ENCODE measurements at regions not wholly inside any gene's neighbourhood (a gene's known extent, or its start where the extent isn't known, plus 50 kb on each side); places are given as distances from the start of the nearest gene placed in this dataset.

DNA sequence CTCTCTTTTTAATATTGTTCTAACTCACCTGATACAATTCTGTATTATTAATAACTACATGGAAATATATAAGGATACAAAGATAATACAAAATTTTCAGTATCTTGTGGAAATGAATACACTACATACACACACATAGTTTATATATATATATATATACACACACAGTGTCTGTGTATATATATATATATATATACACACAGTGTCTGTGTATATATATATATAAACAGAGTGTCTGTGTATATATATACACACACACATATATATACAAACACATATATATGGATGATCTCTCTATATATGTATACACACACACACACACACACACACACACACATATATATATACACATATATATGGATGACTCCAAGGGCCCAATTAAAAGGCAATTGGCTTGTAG is 749.1 kb downstream of the DACH1 start (continued):
- no peak for TF ChIP-seq ZNF132 (tag by site-specific recombination; IDR thresholded peaks at IDR 0.05; ENCODE audit: borderline replicate concordance)
- TF ChIP-seq ZNF558 (tag by site-specific recombination; IDR thresholded peaks at IDR 0.05): no peak

- Histone ChIP-seq H3K9me3 (ENCODE audit: control insufficient read depth, insufficient read depth, low read depth, low read length) (no peaks in the 10 kb centered on the region), H3K36me3 (ENCODE audit: control insufficient read depth in 2 of 2, insufficient read depth in 1 of 2, low read length in 2 of 2) (no peaks in the 10 kb centered on the region), H3K4me1 (ENCODE audit: control insufficient read depth, insufficient read depth, low read length) (no peaks in the 10 kb centered on the region), H3K4me3 (ENCODE audit: low read depth, low read length) (no peak overlapping the region), H3K27ac (ENCODE audit: extremely low read depth, low read depth, low read length) (no peak overlapping the region)
- TF ChIP-seq, protein P1, sequence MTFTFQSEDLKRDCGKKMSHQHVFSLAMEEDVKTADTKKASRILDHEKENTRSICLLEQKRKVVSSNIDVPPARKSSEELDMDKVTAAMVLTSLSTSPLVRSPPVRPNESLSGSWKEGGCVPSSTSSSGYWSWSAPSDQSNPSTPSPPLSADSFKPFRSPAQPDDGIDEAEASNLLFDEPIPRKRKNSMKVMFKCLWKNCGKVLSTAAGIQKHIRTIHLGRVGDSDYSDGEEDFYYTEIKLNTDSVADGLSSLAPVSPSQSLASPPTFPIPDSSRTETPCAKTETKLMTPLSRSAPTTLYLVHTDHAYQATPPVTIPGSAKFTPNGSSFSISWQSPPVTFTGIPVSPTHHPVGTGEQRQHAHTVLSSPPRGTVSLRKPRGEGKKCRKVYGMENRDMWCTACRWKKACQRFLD (tag by site-specific recombination; IDR thresholded peaks at IDR 0.05): no peak
- ChIA-PET POLR2A (no interaction called here), CTCF (no interaction called here)
Measured at GRCh38 chr13:71115301-71115700, 751.7 kb downstream of the DACH1 start.

GRCh38 chr13:71096421-71096820 is 770.6 kb downstream of the DACH1 start:
- TF ChIP-seq ZNF596 (tag by site-specific recombination; IDR thresholded peaks at IDR 0.05) (no peak), ZNF654 (tag by site-specific recombination; IDR thresholded peaks at IDR 0.05; ENCODE audit: low read depth) (no peak), ZNF48 (tag by site-specific recombination; IDR thresholded peaks at IDR 0.05) (no peak), GLI2 (tag by site-specific recombination; IDR thresholded peaks at IDR 0.05; ENCODE audit: borderline replicate concordance, low read depth) (no peak), OSR2 (tag by site-specific recombination; IDR thresholded peaks at IDR 0.05) (no peak), IKZF3 (tag by site-specific recombination; IDR thresholded peaks at IDR 0.05) (no peak)
- H3K36me3 ChIP-seq (ENCODE audit: control insufficient read depth in 2 of 2, insufficient read depth in 1 of 2, low read length in 2 of 2): no peaks in the 10 kb centered on the region
- no peak overlapping the region for H3K27ac ChIP-seq (ENCODE audit: extremely low read depth, low read depth, low read length)
- H3K4me3 ChIP-seq (ENCODE audit: low read depth, low read length): no peak overlapping the region
- no peaks in the 10 kb centered on the region for H3K9me3 ChIP-seq (ENCODE audit: control insufficient read depth, insufficient read depth, low read depth, low read length)
- no peaks in the 10 kb centered on the region for H3K4me1 ChIP-seq (ENCODE audit: control insufficient read depth, insufficient read depth, low read length)
- ChIA-PET POLR2A (no interaction called here), CTCF (no interaction called here)

- TF ChIP-seq, protein P2, sequence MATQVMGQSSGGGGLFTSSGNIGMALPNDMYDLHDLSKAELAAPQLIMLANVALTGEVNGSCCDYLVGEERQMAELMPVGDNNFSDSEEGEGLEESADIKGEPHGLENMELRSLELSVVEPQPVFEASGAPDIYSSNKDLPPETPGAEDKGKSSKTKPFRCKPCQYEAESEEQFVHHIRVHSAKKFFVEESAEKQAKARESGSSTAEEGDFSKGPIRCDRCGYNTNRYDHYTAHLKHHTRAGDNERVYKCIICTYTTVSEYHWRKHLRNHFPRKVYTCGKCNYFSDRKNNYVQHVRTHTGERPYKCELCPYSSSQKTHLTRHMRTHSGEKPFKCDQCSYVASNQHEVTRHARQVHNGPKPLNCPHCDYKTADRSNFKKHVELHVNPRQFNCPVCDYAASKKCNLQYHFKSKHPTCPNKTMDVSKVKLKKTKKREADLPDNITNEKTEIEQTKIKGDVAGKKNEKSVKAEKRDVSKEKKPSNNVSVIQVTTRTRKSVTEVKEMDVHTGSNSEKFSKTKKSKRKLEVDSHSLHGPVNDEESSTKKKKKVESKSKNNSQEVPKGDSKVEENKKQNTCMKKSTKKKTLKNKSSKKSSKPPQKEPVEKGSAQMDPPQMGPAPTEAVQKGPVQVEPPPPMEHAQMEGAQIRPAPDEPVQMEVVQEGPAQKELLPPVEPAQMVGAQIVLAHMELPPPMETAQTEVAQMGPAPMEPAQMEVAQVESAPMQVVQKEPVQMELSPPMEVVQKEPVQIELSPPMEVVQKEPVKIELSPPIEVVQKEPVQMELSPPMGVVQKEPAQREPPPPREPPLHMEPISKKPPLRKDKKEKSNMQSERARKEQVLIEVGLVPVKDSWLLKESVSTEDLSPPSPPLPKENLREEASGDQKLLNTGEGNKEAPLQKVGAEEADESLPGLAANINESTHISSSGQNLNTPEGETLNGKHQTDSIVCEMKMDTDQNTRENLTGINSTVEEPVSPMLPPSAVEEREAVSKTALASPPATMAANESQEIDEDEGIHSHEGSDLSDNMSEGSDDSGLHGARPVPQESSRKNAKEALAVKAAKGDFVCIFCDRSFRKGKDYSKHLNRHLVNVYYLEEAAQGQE (tag by site-specific recombination; IDR thresholded peaks at IDR 0.05): no peak
- TF ChIP-seq ZNF596 (tag by site-specific recombination; IDR thresholded peaks at IDR 0.05): no peak
- TF ChIP-seq ZNF654 (tag by site-specific recombination; IDR thresholded peaks at IDR 0.05; ENCODE audit: low read depth): no peak
- Histone ChIP-seq H3K36me3 (ENCODE audit: control insufficient read depth in 2 of 2, insufficient read depth in 1 of 2, low read length in 2 of 2) (no peaks in the 10 kb centered on the region), H3K4me1 (ENCODE audit: control insufficient read depth, insufficient read depth, low read length) (no peaks in the 10 kb centered on the region), H3K9me3 (ENCODE audit: control insufficient read depth, insufficient read depth, low read depth, low read length) (no peaks in the 10 kb centered on the region), H3K27ac (ENCODE audit: extremely low read depth, low read depth, low read length) (no peak overlapping the region), H3K4me3 (ENCODE audit: low read depth, low read length) (no peak overlapping the region)
- ChIA-PET CTCF (no interaction called here), POLR2A (no interaction called here)
Measured at GRCh38 chr13:71090990-71091389, 776.0 kb downstream of the DACH1 start.

DNA sequence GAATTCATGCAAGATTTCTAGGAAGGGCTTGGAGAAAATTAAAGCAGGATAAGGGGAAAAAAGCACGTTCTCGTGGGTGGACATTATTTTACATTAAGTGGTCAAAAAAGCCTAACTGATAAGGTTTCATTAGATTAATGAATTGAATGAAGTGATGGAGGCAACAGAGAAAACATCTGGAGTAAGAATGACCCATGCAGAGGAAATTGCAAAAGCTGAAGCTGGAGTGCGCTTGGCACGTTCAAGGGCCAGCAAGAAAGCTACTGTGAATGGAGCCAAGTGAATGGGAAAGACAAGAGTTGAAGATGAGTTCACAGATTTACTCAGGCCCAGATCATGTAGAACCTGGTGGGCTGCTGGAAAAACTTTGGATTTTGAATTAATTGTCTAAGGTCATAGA is 777.9 kb downstream of the DACH1 start:
- no peak overlapping the region for H3K4me3 ChIP-seq (ENCODE audit: low read depth, low read length)
- H3K9me3 ChIP-seq (ENCODE audit: control insufficient read depth, insufficient read depth, low read depth, low read length): no peaks in the 10 kb centered on the region
- H3K27ac ChIP-seq (ENCODE audit: extremely low read depth, low read depth, low read length): no peak overlapping the region
- ChIA-PET POLR2A (no interaction called here), CTCF (no interaction called here)
- H3K36me3 ChIP-seq (ENCODE audit: control insufficient read depth in 2 of 2, insufficient read depth in 1 of 2, low read length in 2 of 2): no peaks in the 10 kb centered on the region
- no peaks in the 10 kb centered on the region for H3K4me1 ChIP-seq (ENCODE audit: control insufficient read depth, insufficient read depth, low read length)
- TF ChIP-seq, protein P3, sequence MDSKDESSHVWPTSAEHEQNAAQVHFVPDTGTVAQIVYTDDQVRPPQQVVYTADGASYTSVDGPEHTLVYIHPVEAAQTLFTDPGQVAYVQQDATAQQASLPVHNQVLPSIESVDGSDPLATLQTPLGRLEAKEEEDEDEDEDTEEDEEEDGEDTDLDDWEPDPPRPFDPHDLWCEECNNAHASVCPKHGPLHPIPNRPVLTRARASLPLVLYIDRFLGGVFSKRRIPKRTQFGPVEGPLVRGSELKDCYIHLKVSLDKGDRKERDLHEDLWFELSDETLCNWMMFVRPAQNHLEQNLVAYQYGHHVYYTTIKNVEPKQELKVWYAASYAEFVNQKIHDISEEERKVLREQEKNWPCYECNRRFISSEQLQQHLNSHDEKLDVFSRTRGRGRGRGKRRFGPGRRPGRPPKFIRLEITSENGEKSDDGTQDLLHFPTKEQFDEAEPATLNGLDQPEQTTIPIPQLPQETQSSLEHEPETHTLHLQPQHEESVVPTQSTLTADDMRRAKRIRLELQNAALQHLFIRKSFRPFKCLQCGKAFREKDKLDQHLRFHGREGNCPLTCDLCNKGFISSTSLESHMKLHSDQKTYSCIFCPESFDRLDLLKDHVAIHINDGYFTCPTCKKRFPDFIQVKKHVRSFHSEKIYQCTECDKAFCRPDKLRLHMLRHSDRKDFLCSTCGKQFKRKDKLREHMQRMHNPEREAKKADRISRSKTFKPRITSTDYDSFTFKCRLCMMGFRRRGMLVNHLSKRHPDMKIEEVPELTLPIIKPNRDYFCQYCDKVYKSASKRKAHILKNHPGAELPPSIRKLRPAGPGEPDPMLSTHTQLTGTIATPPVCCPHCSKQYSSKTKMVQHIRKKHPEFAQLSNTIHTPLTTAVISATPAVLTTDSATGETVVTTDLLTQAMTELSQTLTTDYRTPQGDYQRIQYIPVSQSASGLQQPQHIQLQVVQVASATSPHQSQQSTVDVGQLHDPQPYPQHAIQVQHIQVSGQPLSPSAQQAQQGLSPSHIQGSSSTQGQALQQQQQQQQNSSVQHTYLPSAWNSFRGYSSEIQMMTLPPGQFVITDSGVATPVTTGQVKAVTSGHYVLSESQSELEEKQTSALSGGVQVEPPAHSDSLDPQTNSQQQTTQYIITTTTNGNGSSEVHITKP (tag by site-specific recombination; IDR thresholded peaks at IDR 0.05): no peak
- TF ChIP-seq ZNF776 (tag by site-specific recombination; IDR thresholded peaks at IDR 0.05; ENCODE audit: borderline replicate concordance) (no peak), SP2 (tag by site-specific recombination; IDR thresholded peaks at IDR 0.05) (no peak), ZNF785 (tag by site-specific recombination; IDR thresholded peaks at IDR 0.05) (no peak), ZBTB26 (tag by site-specific recombination; optimal IDR thresholded peaks at IDR 0.05) (no peak)
- TF ChIP-seq, protein P4, sequence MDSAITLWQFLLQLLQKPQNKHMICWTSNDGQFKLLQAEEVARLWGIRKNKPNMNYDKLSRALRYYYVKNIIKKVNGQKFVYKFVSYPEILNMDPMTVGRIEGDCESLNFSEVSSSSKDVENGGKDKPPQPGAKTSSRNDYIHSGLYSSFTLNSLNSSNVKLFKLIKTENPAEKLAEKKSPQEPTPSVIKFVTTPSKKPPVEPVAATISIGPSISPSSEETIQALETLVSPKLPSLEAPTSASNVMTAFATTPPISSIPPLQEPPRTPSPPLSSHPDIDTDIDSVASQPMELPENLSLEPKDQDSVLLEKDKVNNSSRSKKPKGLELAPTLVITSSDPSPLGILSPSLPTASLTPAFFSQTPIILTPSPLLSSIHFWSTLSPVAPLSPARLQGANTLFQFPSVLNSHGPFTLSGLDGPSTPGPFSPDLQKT (IDR thresholded peaks at IDR 0.05; ENCODE audit: borderline replicate concordance, low read depth, low read length): no peak

All from HEK293 (cell line).